Trophoblast cell (in vitro differentiated cells and primary cell): ENCODE measurements at regions not wholly inside any gene's neighbourhood (a gene's known extent, or its start where the extent isn't known, plus 50 kb on each side); places are given as distances from the start of the nearest gene placed in this dataset.

Experiments
- DNase-seq, 2 donors: peaks; one replicate each; pipeline ENCODE4 v3.0.0-alpha.2; 2016
- H2AFZ ChIP-seq: 2 replicates; pipeline ENCODE4 v1.6.1; 2013; ENCODE audit warnings: low read length, moderate library complexity, mild to moderate bottlenecking; ENCODE audit not compliant: insufficient read depth, poor library complexity
- H2AK5ac ChIP-seq: 2 replicates; pipeline ENCODE4 v1.6.1; 2013; ENCODE audit warnings: mild to moderate bottlenecking, low read length
- H2BK120ac ChIP-seq: 2 replicates; pipeline ENCODE4 v1.6.1; 2013; ENCODE audit warnings: low read length, mild to moderate bottlenecking, moderate library complexity; ENCODE audit not compliant: insufficient read depth, poor library complexity
- H2BK12ac ChIP-seq: 2 replicates; pipeline ENCODE4 v1.6.1; 2013; ENCODE audit warnings: mild to moderate bottlenecking, low read length, moderate library complexity
- H2BK5ac ChIP-seq: 2 replicates; pipeline ENCODE4 v1.6.1; 2013; ENCODE audit warnings: low read length, low read depth, moderate library complexity, mild to moderate bottlenecking; ENCODE audit not compliant: poor library complexity
- H3K14ac ChIP-seq: 2 replicates; pipeline ENCODE4 v1.6.1; 2013; ENCODE audit warnings: mild to moderate bottlenecking, low read length
- H3K18ac ChIP-seq: 2 replicates; pipeline ENCODE4 v1.6.1; 2013; ENCODE audit warnings: mild to moderate bottlenecking, low read length
- H3K23ac ChIP-seq: 2 replicates; pipeline ENCODE4 v1.6.1; 2013; ENCODE audit warnings: low read length
- H3K27ac ChIP-seq: 2 replicates; pipeline ENCODE4 v1.5.1; 2013; ENCODE audit warnings: low read depth, mild to moderate bottlenecking, inconsistent platforms, low read length, moderate library complexity
- H3K27me3 ChIP-seq: 2 replicates; pipeline ENCODE4 v1.6.1; 2013; ENCODE audit warnings: inconsistent platforms, mild to moderate bottlenecking, low read length, moderate library complexity; ENCODE audit not compliant: insufficient read depth
- H3K36me3 ChIP-seq, 2 experiments: 1 replicate in 1 of 2; 2 replicates in 1 of 2; pipeline ENCODE4 v1.6.1; 2013; ENCODE audit warnings: low read length in 2 of 2, mild to moderate bottlenecking in 2 of 2, moderate library complexity in 1 of 2; ENCODE audit not compliant: insufficient read depth in 2 of 2, control insufficient read depth in 1 of 2
- H3K4ac ChIP-seq: 2 replicates; pipeline ENCODE4 v1.6.1; 2013; ENCODE audit warnings: low read depth, mild to moderate bottlenecking, low read length, moderate library complexity
- H3K4me1 ChIP-seq, 2 experiments: 1 replicate in 1 of 2; 2 replicates in 1 of 2; pipeline ENCODE4 v1.6.1; 2013; ENCODE audit warnings: low read length in 2 of 2, mild to moderate bottlenecking in 2 of 2, moderate library complexity in 1 of 2; ENCODE audit not compliant: insufficient read depth in 2 of 2, control insufficient read depth in 1 of 2
- H3K4me2 ChIP-seq: 2 replicates; pipeline ENCODE4 v1.6.1; 2013; ENCODE audit warnings: inconsistent platforms, mild to moderate bottlenecking, low read length, moderate library complexity
- H3K4me3 ChIP-seq: 2 replicates; pipeline ENCODE4 v1.5.1; 2013; ENCODE audit warnings: mild to moderate bottlenecking, low read depth, low read length, inconsistent platforms
- H3K79me1 ChIP-seq: one replicate; pipeline ENCODE4 v1.6.1; 2013; ENCODE audit warnings: low read length
- H3K79me2 ChIP-seq: 2 replicates; pipeline ENCODE4 v1.6.1; 2013; ENCODE audit warnings: low read length, mild to moderate bottlenecking; ENCODE audit not compliant: control insufficient read depth, insufficient read depth, poor library complexity
- H3K9ac ChIP-seq: 2 replicates; pipeline ENCODE4 v1.6.1; 2013; ENCODE audit warnings: mild to moderate bottlenecking, low read length
- H3K9me3 ChIP-seq: 2 replicates; pipeline ENCODE4 v1.6.1; 2013; ENCODE audit warnings: low read depth, mild to moderate bottlenecking, control low read depth, inconsistent platforms, low read length; ENCODE audit not compliant: insufficient read depth
- H4K12ac ChIP-seq: 2 replicates; pipeline ENCODE4 v1.6.1; 2013; ENCODE audit warnings: low read depth, mild to moderate bottlenecking, low read length, moderate library complexity
- H4K8ac ChIP-seq: 2 replicates; pipeline ENCODE4 v1.6.1; 2013; ENCODE audit warnings: low read depth, mild to moderate bottlenecking, low read length, moderate library complexity
- H4K91ac ChIP-seq: one replicate; pipeline ENCODE4 v1.6.1; 2013; ENCODE audit warnings: low read depth, mild to moderate bottlenecking, low read length, moderate library complexity
- WGBS: extraction: QIAGEN DNeasy Blood & Tissue Kit; methylation state at CpG from one replicate; pipeline ENCODE4 v1.1.7; 2013; ENCODE audit warnings: missing lambda C conversion rate; ENCODE audit not compliant: insufficient read length, insufficient coverage; ENCODE audit errors: extremely low coverage; 5-methylcytosine and 5-hydroxymethylcytosine counted together

DNA sequence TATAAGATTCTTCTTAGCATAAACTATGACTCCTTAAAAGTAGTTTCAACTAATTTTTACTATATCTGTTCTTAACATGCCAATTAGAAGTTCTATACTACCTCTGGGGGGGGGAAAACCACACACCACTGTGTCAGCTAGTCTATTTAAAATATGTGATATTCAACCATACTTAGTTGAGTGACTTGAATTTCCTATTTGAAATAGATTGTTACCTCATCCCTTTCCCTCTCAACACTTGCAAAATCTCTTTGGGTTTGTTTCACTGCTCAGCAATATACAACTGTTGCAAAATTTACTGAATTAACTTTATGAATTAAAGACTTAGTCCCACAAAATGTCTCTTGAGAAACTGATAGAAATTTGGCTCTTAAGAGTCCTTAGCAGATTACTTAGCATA is 151.1 kb upstream of the POU5F2 start:
- H3K9me3 ChIP-seq: no peaks in the 10 kb centered on the region
- no peak overlapping the region for H2AFZ ChIP-seq
- no peaks in the 10 kb centered on the region for H3K36me3 ChIP-seq
- no peak overlapping the region for H2BK120ac ChIP-seq
- H3K27ac ChIP-seq: no peak overlapping the region
- H4K91ac ChIP-seq: no peak overlapping the region
- H4K12ac ChIP-seq: no peak overlapping the region
- H3K79me1 ChIP-seq: no peaks in the 10 kb centered on the region
- no peaks in the 10 kb centered on the region for H3K27me3 ChIP-seq
- H2BK5ac ChIP-seq: no peak overlapping the region
- no peak overlapping the region for H3K4me3 ChIP-seq
- H4K8ac ChIP-seq: no peak overlapping the region
- no peak overlapping the region for H2BK12ac ChIP-seq
- H3K23ac ChIP-seq: no peak overlapping the region
- peaks cover 0 to 3% of the 10 kb centered on the region in 2 experiments for H3K4me1 ChIP-seq
- no peak for DNase-seq
- H3K4me2 ChIP-seq: no peak overlapping the region
- H3K4ac ChIP-seq: no peak overlapping the region
- H3K79me2 ChIP-seq: no peaks in the 10 kb centered on the region
- H3K18ac ChIP-seq: no peak overlapping the region
- no peak overlapping the region for H2AK5ac ChIP-seq
- no peak overlapping the region for H3K9ac ChIP-seq
- no peak overlapping the region for H3K14ac ChIP-seq

DNA sequence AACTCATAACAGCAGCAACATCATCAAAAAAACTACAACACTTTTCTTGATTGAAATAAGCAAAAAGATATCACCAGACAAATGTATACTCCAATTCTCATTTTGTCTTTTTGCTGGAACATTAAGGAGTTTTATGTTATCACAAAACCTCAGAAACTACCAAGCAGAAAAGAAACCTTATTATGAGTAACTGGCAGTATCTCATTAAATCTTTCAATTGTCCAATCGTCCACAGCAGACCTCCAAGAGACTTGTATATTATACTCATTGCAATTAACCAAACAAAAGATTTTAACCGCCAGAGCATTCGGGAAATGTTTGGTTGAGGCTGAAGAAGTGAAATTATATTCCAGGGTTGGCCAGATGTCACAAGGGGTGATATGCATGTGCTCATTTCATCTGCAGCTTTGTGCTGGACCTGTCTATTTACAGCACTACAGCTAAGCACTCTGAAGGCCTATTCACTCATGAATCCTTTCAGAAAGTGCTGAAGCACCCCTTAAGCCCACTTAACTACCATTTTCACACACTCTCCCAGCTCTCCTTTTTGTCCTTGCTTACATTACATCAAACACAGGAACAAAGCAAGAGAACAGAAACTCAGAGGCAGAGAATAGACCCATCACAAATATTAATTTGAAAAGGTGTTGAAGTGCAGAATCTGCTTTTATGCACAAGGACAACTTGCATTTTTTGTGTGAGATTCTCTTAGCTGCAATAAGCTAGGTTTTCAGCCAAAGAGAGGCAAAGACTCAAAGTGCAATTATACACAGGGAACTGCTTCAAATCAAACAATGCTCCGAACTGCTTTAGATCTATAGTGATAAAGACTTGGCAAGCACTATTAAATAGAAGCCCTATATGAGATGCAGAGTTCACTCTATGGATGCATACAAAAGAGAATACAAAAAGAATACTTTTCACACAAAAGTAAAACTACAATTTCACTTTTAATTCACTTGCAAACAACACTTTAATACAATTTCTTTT is 150.4 kb upstream of the POU5F2 start:
- no peaks in the 10 kb centered on the region for H3K79me2 ChIP-seq
- no peak overlapping the region for H3K4me3 ChIP-seq
- no peak overlapping the region for H3K4ac ChIP-seq
- no peak overlapping the region for H4K91ac ChIP-seq
- peak overlapping the region; percentile 49 for H2BK12ac ChIP-seq
- no peak overlapping the region for H2AK5ac ChIP-seq
- no peaks in the 10 kb centered on the region for H3K36me3 ChIP-seq
- H3K9me3 ChIP-seq: no peaks in the 10 kb centered on the region
- no peak overlapping the region for H2BK120ac ChIP-seq
- no peak overlapping the region for H3K18ac ChIP-seq
- no peak overlapping the region for H3K4me2 ChIP-seq
- H3K14ac ChIP-seq: no peak overlapping the region
- no peak overlapping the region for H3K9ac ChIP-seq
- peak overlapping the region; percentile 22 for H3K27ac ChIP-seq
- peak overlapping the region; percentile 40 for H2BK5ac ChIP-seq
- peaks cover 0 to 3% of the 10 kb centered on the region in 2 experiments for H3K4me1 ChIP-seq
- H4K8ac ChIP-seq: no peak overlapping the region
- no peak for DNase-seq
- no peak overlapping the region for H3K23ac ChIP-seq
- WGBS: no CpG with 5 or more reads among the region's 4 CpGs
- no peak overlapping the region for H2AFZ ChIP-seq
- no peaks in the 10 kb centered on the region for H3K79me1 ChIP-seq
- no peaks in the 10 kb centered on the region for H3K27me3 ChIP-seq
- no peak overlapping the region for H4K12ac ChIP-seq

DNA sequence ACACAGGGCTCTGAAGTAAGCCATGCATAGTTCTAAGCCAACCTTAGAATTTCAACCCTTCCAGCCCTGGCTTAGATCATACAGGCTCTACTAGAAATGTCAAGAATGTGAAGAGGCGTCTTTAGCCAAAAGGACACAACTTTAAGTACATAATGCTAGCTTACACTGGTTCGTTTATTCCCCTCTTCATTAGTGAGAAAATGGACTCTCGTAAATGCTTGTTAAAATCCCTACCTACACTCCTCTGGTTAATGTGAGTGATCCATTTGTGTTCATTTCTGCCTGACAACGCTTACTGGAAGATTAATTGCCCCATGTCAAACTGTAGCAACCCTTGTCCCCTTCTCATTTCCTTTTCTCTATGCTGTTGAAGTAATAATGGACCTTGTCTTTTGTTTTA is 149.3 kb upstream of the POU5F2 start:
- no peak overlapping the region for H4K12ac ChIP-seq
- H2BK12ac ChIP-seq: no peak overlapping the region
- no peak overlapping the region for H2BK5ac ChIP-seq
- H3K4ac ChIP-seq: no peak overlapping the region
- no peaks in the 10 kb centered on the region for H3K9me3 ChIP-seq
- peak in 1 of 2 donors; percentile 42 for DNase-seq
- H3K79me1 ChIP-seq: no peaks in the 10 kb centered on the region
- H3K27ac ChIP-seq: peak overlapping the region; percentile 55
- H3K9ac ChIP-seq: no peak overlapping the region
- peak overlapping the region; percentile 12 for H3K4me2 ChIP-seq
- H3K27me3 ChIP-seq: no peaks in the 10 kb centered on the region
- H3K4me3 ChIP-seq: no peak overlapping the region
- H4K91ac ChIP-seq: no peak overlapping the region
- H2AK5ac ChIP-seq: no peak overlapping the region
- no peak overlapping the region for H4K8ac ChIP-seq
- H3K4me1 ChIP-seq: peaks cover 0 to 3% of the 10 kb centered on the region in 2 experiments
- H2AFZ ChIP-seq: no peak overlapping the region
- H2BK120ac ChIP-seq: no peak overlapping the region
- H3K14ac ChIP-seq: no peak overlapping the region
- WGBS: no CpG with 5 or more reads among the region's 4 CpGs
- no peaks in the 10 kb centered on the region for H3K36me3 ChIP-seq
- H3K79me2 ChIP-seq: no peaks in the 10 kb centered on the region
- no peak overlapping the region for H3K23ac ChIP-seq
- no peak overlapping the region for H3K18ac ChIP-seq

DNA sequence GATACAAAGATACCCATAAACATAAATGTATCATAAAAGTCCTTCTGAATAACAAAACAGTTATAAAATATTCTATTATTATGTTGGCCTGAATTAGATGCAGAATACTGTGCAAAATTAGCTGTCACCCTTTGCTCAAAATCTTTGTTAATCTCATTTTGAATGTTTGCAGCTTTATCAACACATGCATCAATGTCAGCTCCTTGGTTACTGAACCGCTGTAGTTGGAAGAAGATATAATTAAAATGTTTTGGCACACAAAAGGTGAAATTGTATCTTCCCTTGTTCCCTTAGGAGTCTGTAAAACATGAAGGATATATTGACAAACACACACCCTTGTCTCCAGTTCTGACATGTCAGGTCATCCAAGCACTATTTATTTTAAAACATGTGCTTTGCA is 146.3 kb upstream of the POU5F2 start:
- no peak overlapping the region for H2AK5ac ChIP-seq
- no peaks in the 10 kb centered on the region for H3K27me3 ChIP-seq
- H3K9me3 ChIP-seq: no peaks in the 10 kb centered on the region
- H3K23ac ChIP-seq: no peak overlapping the region
- no peak overlapping the region for H3K4ac ChIP-seq
- H4K8ac ChIP-seq: no peak overlapping the region
- H2AFZ ChIP-seq: no peak overlapping the region
- H3K4me2 ChIP-seq: no peak overlapping the region
- no peak for DNase-seq
- no CpG with 5 or more reads among the region's 1 CpG for WGBS
- no peaks in the 10 kb centered on the region for H3K36me3 ChIP-seq
- H3K4me3 ChIP-seq: no peak overlapping the region
- H2BK12ac ChIP-seq: no peak overlapping the region
- H3K18ac ChIP-seq: no peak overlapping the region
- H3K9ac ChIP-seq: no peak overlapping the region
- no peaks in the 10 kb centered on the region for H3K79me2 ChIP-seq
- no peaks in the 10 kb centered on the region for H3K79me1 ChIP-seq
- no peak overlapping the region for H4K91ac ChIP-seq
- no peak overlapping the region for H4K12ac ChIP-seq
- no peak overlapping the region for H2BK120ac ChIP-seq
- H3K4me1 ChIP-seq: peaks cover 0 to 3% of the 10 kb centered on the region in 2 experiments
- no peak overlapping the region for H2BK5ac ChIP-seq
- no peak overlapping the region for H3K27ac ChIP-seq
- H3K14ac ChIP-seq: no peak overlapping the region
